ENCODE measurements at regions not wholly inside any gene's neighbourhood (a gene's known extent, or its start where the extent isn't known, plus 50 kb on each side); places are given as distances from the start of the nearest gene placed in this dataset.

DNA sequence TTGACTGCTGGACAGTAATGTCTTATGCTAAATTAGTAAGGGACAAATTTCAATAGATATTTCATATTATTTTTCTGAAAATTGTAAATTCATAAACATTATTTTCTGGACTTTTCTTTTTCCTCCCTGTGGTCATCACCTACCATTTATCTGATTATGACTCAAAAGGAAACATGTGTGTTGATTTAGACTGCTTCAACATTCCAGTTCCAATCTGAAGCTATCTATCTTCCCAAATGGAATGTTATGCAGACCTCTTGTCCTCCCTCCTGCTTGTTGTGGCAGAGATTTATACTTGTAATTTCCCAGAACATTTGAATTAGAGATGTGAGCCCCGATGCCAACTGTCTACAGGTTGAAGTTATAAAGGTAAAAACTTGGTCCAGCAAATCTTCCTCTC lies 803.4 kb downstream of the TUSC7 start:
- Histone ChIP-seq H3K4me3 (no peak overlapping the region), H3K27ac (no peak overlapping the region)
- no peak for TF ChIP-seq CTCF (IDR thresholded peaks at IDR 0.05)
- DNase-seq (ENCODE audit: low spot score): no peak

DNA sequence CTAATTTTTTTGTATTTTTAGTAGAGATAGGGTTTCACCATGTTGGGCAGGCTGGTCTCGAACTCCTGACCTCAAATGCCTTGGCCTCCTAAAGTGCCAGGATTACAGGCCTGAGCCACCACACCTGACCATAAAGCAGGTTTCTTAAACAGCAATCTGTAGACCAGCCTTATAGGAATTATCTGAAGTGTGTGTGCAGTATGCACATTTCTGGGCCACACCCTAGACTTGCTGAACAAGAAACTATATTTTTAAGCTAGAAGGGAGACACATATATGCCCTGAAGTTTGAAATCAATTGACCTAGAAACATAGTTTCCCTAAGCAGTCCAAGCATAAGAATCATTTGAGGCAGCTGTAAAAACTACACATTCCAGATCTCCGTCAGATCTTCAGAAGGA lies 805.7 kb downstream of the TUSC7 start:
- Histone ChIP-seq H3K27ac (no peak overlapping the region), H3K4me3 (no peak overlapping the region)
- TF ChIP-seq CTCF (IDR thresholded peaks at IDR 0.05): no peak
- no peak for DNase-seq (ENCODE audit: low spot score)

- H3K27ac ChIP-seq: no peak overlapping the region
- no peak overlapping the region for H3K4me3 ChIP-seq
- no peak for TF ChIP-seq CTCF (IDR thresholded peaks at IDR 0.05)
- DNase-seq (ENCODE audit: low spot score): no peak
Measured at GRCh38 chr3:117518364-117518763, 808.8 kb downstream of the TUSC7 start.

- Histone ChIP-seq H3K27ac (no peak overlapping the region), H3K4me3 (no peak overlapping the region)
- TF ChIP-seq CTCF (IDR thresholded peaks at IDR 0.05): no peak
- DNase-seq (ENCODE audit: low spot score): no peak
Measured at GRCh38 chr3:117519776-117520175, 810.2 kb downstream of the TUSC7 start.

DNA sequence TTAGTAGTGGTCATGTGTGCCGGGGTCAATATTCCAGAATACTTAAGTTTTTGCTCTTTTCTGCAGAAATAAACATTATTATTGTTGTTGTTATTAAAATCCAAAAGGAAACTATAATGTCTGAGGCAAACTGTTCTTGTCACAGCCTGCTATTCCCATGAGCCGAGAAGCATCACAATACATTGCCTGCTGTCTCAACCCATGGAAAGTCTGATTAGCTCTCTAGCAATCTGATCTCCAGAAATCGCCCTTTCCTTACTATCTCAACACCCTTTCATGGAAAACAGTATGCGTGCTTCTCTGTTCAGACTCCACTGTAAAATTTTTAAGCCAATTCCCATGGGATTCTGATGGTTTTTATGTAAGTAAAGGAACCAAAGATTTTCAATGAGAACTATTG lies 811.0 kb downstream of the TUSC7 start:
- no peak for TF ChIP-seq CTCF (IDR thresholded peaks at IDR 0.05)
- no peak overlapping the region for H3K4me3 ChIP-seq
- no peak for DNase-seq (ENCODE audit: low spot score)
- H3K27ac ChIP-seq: no peak overlapping the region

- Histone ChIP-seq H3K4me3 (no peak overlapping the region), H3K27ac (no peak overlapping the region)
- TF ChIP-seq CTCF (IDR thresholded peaks at IDR 0.05): no peak
- no peak for DNase-seq (ENCODE audit: low spot score)
Measured at GRCh38 chr3:117523418-117523817, 813.8 kb downstream of the TUSC7 start.

DNA sequence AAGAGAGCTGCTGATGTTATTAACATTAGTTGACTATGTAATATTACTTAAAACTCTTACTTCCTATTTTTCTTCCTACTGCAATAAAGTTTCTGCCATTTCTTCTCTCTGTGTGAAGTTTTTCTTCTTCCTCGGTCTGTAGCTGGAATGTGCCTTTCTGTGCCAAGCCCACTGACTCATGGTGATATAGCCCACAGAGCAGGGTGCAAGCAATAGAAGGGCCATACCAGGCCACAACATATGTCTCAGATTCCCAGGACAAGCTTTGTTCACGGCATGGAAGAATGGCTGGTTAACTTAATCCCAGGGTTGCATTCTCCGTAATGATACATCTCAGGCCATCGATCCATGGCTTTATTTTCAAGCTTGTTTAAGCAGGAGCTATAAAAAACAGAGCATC lies 815.3 kb downstream of the TUSC7 start:
- Histone ChIP-seq H3K4me3 (no peak overlapping the region), H3K27ac (no peak overlapping the region)
- no peak for TF ChIP-seq CTCF (IDR thresholded peaks at IDR 0.05)
- no peak for DNase-seq (ENCODE audit: low spot score)

Data from coronary artery (tissue), 2 donors.